ENCODE measurements at regions not wholly inside any gene's neighbourhood (a gene's known extent, or its start where the extent isn't known, plus 50 kb on each side); places are given as distances from the start of the nearest gene placed in this dataset.
A peak's percentile ranks its signal among the peaks of the same experiment; 100 is the strongest.
"Not testable (repeated sequence)": the region's sequence is repeated elsewhere in the genome, so short reads cannot be mapped to it uniquely, and the experiment has no call there.

DNA sequence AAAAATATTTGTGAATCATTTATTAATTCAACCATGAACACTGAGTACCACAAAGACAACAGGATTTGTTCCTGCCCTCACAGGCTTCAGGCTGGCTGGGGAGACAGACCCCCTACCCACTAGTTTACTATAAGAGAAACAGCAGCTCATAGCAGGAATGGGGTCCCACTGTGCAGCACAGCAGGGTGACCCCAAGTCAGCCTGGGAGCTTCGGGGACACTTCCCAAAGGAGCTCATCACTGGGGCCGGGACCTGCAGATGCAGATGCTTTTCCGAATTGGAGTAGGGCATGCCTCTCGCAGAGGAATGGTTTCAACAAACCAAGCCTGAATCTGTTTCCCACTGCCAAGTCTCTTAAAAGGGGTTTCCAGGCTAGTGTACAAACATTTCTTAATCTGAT, 176.2 kb upstream of the PWP1 start:
- no peak for DNase-seq

DNA sequence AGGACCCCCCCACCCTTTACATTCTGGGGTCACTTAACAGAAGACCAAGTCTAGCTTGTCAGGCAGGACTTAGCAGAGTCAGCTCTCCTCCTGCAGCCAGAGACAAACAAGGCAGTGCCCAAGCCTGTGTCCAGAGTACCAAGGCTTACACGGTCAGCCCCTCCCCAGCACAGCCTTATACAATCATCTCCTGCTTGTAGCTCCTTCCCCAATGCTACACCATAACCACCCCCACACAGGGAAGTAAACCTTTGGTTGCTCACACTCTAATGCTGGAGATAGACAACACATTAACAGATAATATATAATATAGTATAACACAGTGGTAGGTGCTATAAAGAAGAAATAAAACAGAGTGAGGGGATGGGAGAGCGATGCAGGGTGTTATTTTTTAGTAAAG, 175.4 kb upstream of the PWP1 start:
- DNase-seq: no peak

DNA sequence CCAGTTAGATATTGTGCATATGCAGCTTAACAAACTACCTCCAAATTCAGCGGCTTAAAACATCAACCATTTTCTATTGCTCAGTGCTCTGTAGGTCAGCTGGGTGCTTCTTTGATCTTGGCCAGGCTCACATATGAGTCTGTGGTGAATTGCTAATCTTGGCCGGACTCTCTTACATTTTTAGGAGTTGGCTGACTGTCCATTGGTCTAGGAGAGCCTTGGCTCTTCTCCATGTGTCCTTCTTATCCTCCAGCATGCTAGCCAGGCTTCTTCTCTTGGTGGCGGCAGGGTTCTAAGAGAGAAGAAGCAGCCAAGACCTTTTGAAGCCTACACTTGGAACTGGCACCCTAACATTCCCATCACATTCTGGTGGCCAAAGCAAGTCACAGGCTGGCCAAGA, 174.3 kb upstream of the PWP1 start:
- no peak for DNase-seq

DNA sequence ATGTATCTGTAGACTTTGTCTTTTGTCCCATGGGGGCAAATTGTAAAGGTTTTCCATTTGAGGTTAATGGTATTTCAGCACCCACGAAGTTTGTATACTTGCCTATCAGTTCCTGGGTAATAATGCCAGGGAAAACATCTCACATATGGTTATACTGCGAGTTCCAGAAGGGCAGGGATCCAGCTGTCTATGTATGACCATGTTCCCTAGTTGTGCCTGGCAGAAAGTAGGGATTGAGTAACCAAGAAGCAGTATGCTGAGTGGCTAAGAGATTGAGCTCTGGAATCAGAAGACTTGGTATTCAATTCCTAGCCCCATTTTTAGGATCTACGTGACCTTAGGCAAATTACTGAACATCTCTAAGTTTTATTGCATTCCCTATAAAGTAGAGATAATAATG, 173.2 kb upstream of the PWP1 start:
- DNase-seq: no peak

DNA sequence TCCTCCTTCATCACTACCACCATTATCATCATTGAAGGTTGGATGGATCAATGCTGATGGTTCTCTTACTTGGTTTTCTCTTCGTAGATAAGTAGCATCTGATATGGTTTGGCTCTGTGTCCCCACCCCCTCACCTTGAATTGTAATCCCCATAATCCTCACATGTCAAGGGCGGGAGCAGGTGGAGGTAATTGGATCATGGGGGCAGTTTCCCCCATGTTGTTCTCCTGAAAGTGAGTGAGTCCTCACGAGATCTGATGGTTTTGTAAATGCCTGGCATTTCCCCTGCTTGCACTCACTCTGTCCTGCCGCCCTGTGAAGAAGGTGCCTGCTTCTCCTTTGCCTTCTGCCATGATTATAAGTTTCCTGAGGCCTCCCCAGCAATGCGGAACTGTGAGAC, 172.4 kb upstream of the PWP1 start:
- DNase-seq: no peak

DNA sequence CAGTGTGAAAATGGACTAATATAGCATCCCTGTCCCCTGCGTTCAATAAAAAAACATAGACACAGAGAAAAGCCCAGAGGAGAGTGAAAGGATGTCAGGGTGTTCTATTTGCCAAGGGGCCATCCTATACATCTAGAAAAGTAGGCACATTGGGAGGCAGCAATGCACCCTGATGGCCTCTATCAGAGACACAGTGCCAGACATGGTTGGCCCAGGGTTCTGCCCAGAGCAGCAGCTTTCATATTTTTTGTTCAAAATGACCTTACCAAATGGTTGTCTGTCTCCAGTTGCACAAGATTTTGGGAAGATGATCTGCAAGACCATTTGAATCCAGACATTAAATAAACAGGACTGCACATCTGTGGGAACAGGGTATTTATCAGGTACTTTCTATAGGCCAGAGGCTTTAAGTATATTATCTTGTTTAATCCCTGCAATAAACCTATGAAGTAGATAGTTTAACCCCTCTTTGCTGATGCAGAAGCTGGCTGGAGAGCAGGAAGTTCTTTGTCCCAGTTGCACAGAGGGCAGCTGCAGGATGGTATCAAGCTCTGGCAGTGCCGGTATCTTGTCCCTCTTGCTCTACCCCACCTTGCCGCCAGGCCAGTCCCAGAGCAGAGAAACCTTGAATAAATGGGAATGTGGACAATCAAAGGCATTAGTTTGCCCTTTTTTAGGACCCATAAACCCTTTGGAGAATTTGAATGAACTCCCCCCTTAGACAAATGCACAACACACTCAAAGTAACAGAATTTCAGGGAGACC, 171.8 kb upstream of the PWP1 start:
- no peak for DNase-seq

DNA sequence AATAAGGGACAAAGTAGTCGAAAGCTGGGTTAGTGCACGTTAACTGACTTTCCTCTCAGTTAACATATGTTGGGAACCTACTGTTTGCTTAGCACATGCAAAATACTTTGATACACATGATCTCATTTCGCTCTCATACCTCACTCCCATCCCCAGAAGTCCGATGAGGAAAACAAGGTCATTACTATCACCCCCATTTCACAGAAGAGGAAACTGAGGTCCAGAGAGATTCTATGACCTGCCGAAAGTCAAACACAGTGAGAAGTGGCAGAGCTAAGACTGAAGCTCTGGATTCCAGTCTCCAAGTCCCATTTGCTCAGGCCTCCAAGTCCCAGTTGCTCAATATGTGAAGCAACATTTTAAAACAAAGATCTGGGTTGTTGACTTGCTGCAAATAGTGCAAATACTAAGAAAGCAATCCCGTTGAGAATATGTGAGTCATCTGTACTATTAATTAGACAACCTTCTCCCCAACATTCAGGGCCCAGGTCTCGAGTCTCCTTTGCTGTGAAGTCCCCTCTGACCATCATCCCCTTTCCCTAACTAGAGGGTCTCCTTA, 170.6 kb upstream of the PWP1 start:
- no peak for DNase-seq

DNA sequence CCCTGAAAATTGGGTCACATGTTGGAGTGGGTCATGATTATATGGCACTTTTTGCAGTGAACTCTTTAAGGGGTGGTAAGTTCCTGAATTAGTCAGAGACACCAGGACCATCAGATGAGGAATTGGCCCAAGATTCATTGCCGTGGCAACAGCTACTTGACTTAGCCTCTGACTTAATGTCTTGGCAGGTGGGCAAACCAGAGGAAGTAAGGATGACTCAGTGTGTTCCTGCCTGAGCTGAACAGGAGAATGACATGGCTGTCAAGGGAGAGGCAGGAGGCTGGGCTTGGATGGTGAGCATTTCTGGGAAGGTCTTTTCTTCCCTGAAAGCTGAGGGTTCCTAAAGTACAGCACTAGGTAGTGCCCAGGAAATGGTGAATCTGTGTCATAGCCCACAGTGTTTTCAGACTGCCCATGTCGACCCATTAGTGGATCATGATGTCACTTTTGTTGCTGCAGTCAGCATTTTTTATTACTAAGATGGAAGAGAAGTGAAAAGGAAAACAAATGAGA, 170.1 kb upstream of the PWP1 start:
- DNase-seq: no peak

DNA sequence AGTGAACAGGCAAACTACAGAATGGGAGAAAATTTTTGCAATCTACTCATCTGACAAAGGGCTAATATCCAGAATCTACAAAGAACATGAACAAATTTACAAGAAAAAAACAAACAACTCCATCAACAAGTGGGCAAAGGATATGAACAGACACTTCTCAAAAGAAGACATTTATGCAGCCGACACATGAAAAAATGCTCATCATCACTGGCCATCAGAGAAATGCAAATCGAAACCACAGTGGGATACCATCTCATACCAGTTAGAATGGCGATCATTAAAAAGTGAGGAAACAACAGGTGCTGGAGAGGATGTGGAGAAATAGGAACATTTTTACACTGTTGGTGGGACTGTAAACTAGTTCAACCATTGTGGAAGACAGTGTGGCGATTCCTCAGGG, 167.8 kb upstream of the PWP1 start:
- not testable (repeated sequence) for DNase-seq

DNA sequence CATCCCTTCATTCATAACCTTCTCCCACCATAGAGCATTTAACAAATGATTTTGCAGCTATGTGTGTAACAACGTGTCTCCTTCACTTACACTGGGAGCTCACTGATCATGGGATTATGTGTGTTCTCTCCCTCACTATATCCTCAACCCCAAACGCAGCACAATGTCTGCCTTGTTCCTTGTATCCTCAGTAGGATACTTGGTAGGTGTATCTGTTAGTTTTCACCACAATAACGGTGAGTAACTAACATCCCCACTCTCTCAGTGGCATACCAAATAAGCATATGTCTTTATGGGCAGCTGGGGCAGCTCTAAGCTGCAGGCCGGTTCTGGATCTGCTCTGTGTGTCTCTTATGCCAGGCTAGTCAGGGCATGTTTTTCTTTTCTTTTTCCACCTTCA, 166.7 kb upstream of the PWP1 start:
- DNase-seq: no peak

DNA sequence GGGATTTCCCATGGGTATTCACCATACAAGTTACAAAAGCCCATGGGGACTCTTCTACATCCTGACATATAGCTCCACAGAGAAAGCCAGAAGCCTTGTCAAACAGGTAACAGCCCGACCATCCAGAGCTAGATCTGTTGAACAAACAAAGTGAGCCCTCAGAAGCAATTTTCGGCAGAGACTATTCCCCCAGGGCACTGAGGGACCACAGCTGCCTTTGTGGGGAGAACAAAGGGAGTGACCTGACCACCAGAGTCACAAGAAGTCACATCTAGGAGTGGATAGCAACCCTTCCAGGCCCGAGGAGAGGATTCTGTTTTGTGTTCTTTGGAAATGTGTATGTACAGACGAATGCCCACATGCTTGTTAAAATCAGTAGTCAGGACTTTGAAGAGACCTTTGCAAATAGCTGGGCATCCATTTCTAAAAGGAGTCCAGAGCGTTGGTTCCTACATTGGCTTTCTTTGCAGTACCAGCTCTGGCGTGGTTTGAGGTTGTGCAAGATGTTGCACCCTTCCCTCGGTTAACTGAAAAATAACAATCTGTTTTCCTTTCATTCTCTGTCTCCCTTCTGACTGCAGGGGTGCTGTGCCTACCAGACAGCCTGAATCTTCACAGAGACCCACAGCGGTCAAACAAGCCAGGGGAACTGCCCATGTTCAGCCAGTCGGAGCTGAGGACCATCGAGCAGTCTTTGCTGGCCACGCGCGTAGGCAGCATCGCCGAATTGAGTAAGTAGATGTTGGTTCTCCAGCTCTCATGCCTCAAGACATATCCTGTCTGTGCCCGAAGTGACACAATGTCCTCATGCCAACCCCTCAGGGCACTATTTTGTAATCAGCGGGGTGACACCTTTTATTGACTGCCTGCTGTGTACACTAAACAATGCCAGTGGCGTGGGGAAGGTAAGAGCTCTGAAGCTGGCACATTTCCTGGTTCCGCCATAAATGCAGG, 165.4 kb upstream of the PWP1 start:
- DNase-seq: peak in 1 of 2 experiments; percentile 61

DNA sequence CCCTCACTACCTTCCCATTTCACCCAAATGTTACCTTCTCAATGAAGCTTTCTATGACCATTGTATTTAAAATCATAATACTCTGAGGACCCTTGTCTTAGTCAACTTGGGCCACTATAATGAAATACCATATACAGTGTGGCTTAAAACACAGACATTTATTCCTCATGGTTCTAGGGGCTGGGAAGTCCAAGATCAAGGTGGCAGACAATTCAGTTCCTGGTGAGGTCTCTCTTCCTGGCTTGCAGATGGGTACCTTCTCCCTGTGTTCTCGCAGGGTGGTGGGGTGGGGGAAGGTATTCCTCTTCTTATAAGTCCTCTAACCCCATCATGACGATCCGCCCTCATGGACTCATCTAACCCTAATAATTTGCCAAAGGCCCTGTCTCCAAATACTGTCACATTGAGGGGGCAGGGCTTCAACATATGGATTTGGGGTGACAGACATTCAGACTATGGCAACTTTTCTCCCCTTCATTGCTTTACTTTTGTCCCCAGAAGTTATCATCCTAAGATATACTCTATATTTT, 163.7 kb upstream of the PWP1 start:
- DNase-seq: no peak

DNA sequence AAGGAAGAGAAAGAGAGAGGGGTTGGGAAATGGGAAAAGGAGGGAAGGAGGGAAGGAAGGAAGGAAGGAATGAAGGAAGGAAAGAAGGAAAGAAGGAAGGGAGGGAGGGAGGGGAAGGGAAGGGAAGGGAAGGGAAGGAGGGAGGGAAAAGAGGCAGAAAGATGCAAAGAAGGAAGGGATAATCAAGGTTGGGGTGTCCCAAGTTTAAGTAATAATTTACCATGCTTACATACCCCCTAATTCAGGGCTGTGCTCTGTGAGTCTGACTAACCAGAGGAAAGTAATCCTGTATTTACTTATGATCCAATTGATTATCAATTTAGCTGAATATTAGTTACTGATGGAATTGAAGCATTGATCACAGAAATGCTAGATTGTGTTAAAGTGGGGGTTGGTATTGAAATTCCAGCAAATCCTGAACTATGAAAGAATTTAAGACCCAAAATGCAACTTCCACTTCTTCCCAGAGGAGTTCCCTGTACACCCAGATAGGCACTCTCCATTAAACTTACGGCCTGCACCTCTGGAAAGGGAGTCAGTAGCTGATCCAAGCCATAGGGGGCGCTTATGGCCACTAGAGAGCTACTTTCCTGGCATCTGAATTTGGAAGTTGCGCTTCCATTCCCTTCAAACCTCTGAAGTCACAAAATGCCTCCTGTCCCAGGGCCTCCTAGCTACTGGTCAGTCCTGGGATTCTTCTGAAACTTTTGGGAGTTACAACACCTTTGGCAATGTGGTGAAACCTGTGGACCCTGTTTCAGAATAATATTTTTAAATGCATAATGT, 162.7 kb upstream of the PWP1 start:
- peak in 1 of 2 experiments; percentile 12 for DNase-seq

DNA sequence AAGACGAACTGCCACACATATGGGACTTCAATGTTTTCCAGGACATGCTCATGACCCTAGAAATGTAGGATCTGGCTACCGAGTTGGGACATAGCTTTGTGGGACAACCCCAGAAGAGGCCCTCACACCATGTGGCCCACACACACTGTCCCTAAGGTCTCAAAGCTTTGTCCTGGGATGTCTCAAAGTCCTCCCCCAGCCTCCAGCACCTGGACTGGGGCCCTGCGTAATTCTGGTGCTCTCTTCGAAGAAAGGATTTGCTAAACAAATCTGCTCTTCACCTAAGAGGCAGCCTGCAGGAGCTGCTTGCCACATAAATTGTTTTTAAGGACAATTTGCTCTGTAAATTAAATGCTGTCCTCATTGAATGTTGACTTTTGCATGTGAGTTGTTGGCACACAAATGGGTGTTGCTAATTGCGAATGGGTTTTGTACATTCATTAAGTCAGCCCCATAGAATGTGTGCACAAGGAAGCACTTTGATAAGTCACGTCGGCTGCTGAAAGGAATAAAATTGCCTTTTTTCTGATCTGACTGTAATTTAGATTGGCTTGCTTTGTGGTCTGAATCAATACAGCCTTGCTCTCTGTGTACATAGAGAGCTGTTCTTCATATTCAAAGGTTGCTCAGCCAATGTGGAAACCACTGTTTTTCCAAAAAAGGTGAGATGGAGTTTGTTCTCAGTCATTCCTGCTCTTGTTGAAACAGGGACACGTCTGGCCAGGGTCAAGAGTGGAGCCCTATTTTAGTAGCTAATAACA, 161.6 kb upstream of the PWP1 start:
- peak; percentile 87 to 99 for DNase-seq

DNA sequence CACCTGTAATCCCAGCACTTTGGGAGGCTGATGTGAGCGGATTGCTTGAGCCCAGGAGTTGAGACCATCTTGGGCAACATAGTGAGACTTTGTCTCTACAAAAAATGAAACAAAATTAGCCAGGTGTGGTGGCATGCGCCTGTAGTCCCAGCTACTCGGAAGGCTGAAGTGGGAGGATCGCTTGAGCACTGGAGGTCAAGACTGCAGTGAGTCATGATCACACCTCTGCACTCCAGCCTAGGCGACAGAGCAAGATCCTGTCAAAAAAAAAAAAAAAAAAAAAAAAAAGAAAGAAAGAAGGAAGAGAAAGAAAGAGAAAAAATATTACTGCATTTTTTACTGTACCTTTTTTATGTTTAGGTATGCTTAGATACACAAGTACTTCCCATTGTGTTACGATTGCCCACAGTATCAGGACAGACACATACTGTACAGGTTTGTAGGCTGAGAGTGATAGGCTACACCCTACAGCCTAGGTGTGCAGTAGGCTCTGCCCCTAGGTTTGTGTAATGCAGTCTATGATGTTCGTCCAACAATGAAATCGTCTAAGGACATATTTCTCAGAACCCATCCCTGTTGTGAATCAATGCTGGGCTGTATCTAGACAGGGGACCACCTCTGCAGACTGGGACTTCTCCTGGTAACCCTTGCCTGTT, 160.4 kb upstream of the PWP1 start:
- DNase-seq: no peak

DNA sequence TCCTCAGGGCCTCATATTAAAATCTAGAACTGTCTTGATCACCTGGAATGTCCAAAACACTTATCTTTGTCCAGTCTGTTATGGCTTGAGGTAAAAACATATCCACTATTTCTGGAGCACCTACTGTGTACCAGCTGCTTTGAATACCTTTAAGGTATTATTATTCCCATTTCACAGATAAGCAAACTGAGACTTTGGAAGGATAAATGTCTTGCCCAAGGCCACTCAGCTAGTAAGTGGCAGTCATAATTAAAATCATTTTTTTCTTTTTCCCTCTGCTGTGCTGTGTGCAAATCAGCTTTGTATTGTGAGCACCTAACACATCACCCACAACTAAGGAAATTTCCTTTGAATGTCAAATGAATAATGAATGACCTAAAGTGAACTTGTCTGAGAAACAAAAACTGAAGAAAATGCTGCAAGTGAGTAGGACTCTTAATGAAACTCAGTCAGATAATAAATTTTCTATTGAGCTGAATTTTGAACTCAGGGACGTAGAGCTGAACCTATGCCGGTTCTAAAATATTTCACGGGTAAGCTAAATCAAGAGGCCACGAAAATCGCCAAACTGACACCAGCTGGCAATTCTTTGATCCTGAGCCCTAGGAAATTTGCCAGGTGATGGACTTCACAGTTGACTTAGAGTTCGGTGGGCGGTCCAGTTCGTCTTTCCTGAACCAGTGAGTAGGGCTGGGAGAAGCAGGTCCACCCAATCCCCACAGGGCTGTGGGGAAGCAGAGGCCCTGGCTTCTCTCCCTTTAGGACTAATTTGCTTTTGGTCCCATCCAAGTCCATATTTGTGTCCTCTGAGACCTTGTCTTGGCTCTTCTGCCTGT, 159.7 kb upstream of the PWP1 start:
- no peak for DNase-seq

DNA sequence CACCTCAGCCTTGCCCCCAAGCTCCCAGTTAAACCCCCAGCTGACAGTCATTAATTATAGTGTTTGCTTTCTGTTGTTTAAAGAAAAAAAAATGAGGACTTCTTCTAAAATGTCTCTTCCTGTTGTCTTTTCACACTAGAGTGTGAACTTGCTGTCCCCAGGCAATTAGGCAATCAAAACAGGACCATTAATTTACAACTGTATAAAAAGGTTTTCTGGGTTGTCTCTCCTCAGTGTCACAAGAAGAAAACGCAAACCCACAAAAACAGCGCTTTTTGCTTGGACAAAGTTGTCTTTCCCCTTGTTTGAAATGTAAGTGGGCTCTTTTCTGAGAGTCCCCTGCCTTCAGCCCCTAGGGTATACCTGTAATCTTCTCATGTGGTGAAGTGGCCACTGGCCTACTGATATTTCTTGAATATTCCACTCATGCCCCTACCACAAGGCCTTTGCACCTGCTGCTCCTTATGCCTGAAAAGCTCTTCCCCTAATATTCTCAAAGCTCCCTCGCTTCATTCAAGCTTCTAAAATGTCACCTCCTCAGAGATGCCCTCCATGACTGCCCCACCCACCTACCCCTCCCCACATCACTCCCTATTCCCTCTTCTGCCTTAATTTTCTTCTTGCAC, 158.9 kb upstream of the PWP1 start:
- DNase-seq: no peak

DNA sequence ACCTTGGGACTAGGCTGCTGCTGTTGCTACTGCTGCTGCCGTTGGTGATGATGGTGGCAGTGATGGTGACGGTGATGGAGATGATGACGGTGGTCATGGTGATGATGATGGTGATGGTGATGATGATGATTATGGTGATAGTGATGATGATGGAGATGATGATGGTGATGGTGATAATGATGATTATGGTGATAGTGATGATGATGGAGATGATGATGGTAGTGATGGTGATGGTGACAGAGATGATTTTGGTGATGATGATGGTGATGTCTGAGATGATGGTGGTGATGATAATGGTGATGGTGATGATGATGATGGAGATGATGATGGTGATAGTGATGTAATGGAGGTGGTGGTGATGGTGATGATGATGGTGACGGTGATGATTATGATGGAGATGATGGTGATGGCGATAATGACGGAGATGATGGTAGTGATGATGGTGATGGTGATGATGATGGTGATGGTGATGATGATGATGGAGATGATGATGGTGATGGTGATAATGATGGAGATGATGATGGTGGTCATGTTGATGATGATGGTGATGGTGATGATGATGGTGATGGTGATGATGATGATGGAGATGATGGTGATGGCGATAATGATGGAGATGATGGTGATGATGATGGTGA, 156.8 kb upstream of the PWP1 start:
- DNase-seq: no peak

DNA sequence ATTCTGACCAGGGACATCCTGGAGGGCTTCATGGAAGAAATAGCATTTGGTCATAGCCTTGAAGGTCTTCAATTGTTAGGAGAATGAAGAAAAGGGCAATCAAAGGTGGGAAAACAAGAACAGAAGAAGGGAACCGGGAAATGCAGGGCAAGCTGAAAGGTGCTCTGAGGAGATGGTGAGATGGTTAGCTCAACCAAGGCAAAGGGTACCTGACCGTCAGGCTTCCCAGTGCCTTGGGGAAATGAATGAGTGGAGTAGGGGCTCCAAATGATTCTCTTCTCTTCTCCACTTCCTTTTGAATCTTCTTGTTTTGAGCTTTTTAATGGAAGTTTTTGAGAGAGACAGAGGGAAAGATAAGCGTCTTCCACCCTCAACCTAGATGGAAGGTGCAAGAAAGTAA, 155.6 kb upstream of the PWP1 start:
- DNase-seq: no peak
